Inflammatory macrophage treated with lipopolysaccharide for 1 hour (primary cell): ENCODE measurements at regions not wholly inside any gene's neighbourhood (a gene's known extent, or its start where the extent isn't known, plus 50 kb on each side); places are given as distances from the start of the nearest gene placed in this dataset.
A peak's percentile ranks its signal among the peaks of the same experiment; 100 is the strongest.
"Not testable (repeated sequence)": the region's sequence is repeated elsewhere in the genome, so short reads cannot be mapped to it uniquely, and the experiment has no call there.

ENCODE experiments used
- DNase-seq, 2 donors: peaks; one replicate each; pipeline ENCODE4 v3.0.0-alpha.2; 2020 to 2022

GRCh38 chr3:40649346-40649745 lies 124.6 kb downstream of the ZNF621 start:
- DNase-seq, result no peak

- DNase-seq, result no peak
Observed at GRCh38 chr3:40652072-40652471, 127.3 kb downstream of the ZNF621 start.

GRCh38 chr3:40653001-40653400 lies 128.2 kb downstream of the ZNF621 start:
- DNase-seq, result no peak

GRCh38 chr3:40653878-40654277 lies 129.1 kb downstream of the ZNF621 start:
- DNase-seq, result no peak

- no peak for DNase-seq
Observed at GRCh38 chr3:40655551-40655950, 130.8 kb downstream of the ZNF621 start.

GRCh38 chr3:40657623-40658022 lies 132.9 kb downstream of the ZNF621 start:
- DNase-seq, result no peak

GRCh38 chr3:40658305-40658704 lies 133.5 kb downstream of the ZNF621 start:
- no peak for DNase-seq

- DNase-seq, result peak; percentile 24 to 36
Observed at GRCh38 chr3:40660554-40660953, 135.8 kb downstream of the ZNF621 start.

GRCh38 chr3:40661284-40661683 lies 136.5 kb downstream of the ZNF621 start:
- DNase-seq, result no peak

GRCh38 chr3:40663280-40663679 lies 138.5 kb downstream of the ZNF621 start:
- no peak for DNase-seq

- DNase-seq, result no peak
Observed at GRCh38 chr3:40669176-40669575, 144.4 kb downstream of the ZNF621 start.

- DNase-seq, result no peak
Observed at GRCh38 chr3:40672861-40673260, 148.1 kb downstream of the ZNF621 start.

GRCh38 chr3:40677321-40677720 lies 152.6 kb downstream of the ZNF621 start:
- no peak for DNase-seq

GRCh38 chr3:40677749-40678148 lies 153.0 kb downstream of the ZNF621 start:
- DNase-seq, result no peak

- peak in 1 of 2 donors; percentile 14 for DNase-seq
Observed at GRCh38 chr3:40679290-40679689, 154.5 kb downstream of the ZNF621 start.

- no peak for DNase-seq
Observed at GRCh38 chr3:40680685-40681657, 156.2 kb downstream of the ZNF621 start.

- peak; percentile 32 to 45 for DNase-seq
Observed at GRCh38 chr3:40681658-40682055, 156.9 kb downstream of the ZNF621 start.

- no peak for DNase-seq
Observed at GRCh38 chr3:40689837-40690236, 165.1 kb downstream of the ZNF621 start.

GRCh38 chr3:40690749-40691451 lies 166.1 kb downstream of the ZNF621 start:
- peak; percentile 59 to 61 for DNase-seq

- DNase-seq, result no peak
Observed at GRCh38 chr3:40691452-40691861, 166.7 kb downstream of the ZNF621 start.

GRCh38 chr3:40695848-40696247 lies 171.1 kb downstream of the ZNF621 start:
- no peak for DNase-seq

- not testable (repeated sequence) for DNase-seq
Observed at GRCh38 chr3:40698611-40699010, 173.9 kb downstream of the ZNF621 start.

- no peak for DNase-seq
Observed at GRCh38 chr3:40701016-40701588, 176.3 kb downstream of the ZNF621 start.

- no peak for DNase-seq
Observed at GRCh38 chr3:40704224-40704623, 179.5 kb downstream of the ZNF621 start.
